Amniotic epithelial cell (primary cell): ENCODE measurements at regions not wholly inside any gene's neighbourhood (a gene's known extent, or its start where the extent isn't known, plus 50 kb on each side); places are given as distances from the start of the nearest gene placed in this dataset.

Source experiments
- DNase-seq: peaks from one replicate; pipeline ENCODE4 v3.0.0-alpha.2; 2010; ENCODE audit warnings: low read depth

DNA sequence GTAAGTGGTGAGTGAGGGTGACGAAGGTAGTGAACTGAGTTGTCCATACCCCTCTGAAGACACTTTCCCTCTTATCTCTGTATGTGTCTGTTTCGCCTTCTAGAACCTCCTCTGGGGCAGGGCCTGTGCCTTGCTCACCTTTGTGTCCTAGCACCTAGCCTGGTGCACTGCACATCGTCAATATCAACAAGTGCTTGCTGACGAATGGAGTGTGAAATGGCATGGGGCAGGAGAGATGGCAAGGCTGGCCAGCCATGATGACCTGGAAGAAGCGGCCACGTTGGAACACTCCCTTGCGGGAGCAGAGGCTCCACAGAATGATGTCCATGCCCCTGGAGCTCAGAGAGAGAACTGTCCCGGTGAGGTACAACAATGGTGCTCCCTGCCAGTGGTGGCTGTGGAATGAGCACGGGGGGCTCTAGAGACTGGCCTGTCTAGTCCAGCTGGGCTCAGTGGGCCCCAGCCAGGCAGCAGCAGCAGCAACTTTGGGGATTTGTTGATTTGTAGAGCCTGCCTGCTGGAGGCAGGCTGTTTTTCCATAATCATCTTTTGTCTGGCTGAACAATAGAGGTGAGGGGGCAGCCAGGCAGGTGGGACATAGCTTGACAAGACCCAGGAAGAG, 112.2 kb upstream of the PJA1 start:
- no peak for DNase-seq

DNA sequence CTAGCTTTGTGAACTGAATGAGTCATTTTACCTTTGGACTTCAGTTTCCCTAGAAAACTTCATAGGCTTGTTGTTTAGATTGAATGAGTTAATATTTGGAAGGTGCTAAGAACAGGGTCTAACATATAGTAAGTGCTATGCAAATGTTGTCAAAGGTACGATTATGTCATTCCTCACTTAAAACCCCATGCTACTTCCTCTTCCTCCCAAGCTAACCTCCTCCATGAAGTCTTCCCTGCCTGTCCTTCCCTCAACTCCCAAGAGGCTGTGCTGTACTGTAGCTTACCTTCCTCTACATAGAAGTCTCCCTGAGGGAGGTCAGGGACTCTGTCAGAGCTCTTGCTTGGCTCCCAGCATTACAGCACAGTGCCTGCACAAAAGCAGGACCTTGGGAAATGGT, 103.4 kb upstream of the PJA1 start:
- no peak for DNase-seq

DNA sequence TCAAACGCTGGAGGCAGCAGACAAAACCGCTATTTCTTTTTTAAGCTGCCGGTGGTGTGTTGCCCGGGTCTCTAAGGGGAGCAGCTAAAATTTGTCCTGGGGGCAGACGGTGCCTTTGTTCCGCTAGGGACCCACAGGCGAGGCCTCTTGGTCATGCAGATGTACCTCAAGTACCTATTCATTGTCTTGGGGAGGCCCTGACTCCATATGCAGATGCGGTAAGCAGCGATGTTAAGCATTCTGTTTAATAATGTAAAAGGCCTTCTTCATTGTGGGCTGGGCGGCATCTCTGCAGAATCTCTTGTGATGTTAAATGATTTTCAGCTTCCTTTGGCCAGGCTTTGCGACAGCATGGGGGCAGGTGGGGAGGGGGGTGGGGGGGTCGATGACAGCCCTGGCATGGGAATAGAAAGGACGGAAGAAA, 98.9 kb upstream of the PJA1 start:
- DNase-seq = no peak

DNA sequence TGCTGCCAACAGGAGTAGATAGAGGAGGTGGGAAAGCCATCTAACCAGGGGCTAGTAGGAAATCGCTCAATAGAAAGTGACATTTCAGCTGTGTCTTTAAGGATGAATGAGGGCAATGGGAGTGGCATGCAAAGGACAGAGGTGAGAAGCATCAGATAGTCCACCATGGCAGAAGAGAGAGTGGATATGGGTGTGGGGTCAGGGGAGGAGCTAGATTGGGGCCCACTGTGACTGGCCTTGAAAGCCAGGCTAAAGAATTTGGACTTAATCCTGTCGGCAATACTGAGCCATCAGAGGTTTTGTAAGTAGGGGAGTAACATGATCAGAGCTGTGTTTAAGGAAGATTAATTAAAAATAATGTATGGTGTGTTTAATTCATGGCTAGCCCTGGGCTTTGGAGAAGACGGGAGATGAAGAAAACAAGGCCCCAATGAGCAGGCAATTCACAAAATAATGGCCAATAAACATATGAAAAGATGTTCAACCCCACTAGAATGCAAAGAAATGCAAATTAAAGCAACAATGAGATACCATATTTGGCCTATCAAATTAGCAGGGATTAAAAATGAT, 98.1 kb upstream of the PJA1 start:
- DNase-seq = no peak

DNA sequence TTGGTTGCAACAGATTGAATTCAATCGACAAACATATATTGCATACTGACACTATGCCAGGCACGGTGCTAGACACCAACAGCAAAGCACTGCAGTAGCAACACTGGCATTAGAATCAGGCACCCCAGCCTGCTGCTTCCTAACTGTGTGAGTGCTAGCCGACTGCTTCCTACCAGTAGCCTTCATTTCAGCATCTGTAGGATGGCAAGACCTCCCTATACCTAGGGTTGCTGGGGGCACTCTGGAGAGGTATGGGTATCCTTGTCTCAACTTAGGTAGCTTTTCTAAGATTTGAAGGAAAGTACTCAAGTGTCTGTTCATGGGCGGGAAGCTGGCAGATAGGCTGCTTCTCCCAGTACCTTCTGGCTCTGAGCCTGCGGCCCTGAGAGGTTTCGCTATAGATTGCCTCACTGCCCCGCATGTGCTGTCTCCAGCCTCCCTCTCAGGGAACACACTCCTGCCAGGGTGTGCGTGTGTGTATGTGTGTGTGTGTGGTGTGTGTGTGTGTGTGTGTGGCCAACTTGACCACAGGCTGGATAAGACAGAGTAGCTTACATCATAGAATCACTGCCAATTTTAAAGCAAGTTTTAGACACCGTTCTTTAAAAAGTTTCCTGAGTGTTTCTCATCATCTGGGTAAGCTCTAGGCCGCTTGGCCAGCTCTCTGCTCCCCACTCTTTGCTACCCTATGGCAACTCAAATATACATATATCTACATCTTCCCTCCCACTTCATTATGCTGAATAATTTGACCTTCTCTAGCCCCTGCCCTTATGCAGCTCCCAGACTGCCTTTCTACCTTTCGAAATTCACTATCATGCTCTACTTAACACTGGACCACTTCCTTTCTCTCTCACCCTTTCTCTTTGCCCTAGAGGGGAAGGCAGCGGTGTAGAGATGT, 97.0 kb upstream of the PJA1 start:
- DNase-seq = peak; percentile 82

DNA sequence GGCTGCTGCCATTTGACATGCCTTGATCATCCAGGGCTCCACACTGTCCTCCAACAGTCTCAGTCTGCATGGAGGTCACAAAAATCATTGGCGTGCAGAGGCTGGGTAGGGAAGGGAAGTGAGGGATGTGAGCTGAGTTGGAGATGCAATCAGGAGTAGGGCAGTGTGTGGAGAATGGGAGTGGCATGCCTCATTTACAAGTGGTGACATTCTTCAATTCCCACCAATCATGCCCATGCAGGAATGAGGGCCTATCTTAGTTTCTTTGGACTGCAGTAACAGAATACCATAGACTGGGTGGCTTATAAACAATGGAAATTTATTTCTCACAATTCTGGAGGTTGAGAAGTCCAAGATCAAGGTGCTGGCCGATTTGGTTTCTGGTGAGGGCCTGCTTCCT, 94.9 kb upstream of the PJA1 start:
- no peak for DNase-seq

DNA sequence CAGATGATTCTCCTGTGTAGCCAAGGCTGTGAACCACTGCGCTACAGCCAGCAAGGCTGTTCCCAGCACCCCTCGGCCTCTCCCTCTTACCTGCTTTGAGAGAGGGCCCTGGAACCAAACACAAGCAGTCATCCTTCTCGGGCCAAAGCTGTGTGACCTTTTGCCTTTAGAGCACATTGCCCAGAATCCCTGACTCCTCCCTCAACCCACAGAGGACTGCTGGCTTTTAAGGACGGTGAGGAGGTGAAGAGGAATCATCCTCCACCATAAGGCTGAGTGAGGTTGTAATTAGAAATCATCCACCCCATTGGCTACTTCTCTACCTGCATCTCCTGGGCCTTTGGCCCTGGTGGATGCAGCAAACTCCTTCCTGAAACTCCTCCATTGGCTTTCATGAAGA, 93.6 kb upstream of the PJA1 start:
- DNase-seq = no peak

DNA sequence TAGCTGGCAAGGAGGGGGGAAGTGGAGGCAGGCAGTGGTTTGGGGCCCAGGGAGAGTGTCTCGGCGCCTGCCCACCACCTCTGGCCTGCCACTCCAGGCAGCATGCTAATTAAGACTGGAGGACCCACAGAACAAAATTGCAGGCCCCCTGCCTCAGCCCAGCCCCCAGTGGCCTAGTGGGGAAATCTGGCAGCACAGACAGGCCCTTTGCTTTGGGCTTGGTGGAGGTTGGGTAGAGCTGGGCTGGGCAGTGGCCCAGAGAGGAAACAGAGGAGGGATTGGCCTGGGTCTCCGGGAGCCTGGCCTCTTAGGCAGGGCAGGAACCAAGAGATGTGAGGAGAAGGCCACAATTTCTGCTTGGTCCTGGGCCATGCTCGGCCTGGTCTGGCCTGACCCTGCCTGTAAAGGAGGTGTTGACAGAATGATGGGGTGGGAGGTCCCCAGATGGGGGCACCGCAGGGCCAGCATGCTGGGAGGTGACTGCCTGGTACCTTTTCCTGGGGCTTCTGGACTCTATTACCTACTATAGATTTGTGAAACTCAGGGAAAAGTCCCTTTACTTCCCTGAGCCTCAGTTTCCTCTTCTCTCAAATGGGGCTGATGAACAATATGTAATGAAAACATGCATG, 92.4 kb upstream of the PJA1 start:
- no peak for DNase-seq

DNA sequence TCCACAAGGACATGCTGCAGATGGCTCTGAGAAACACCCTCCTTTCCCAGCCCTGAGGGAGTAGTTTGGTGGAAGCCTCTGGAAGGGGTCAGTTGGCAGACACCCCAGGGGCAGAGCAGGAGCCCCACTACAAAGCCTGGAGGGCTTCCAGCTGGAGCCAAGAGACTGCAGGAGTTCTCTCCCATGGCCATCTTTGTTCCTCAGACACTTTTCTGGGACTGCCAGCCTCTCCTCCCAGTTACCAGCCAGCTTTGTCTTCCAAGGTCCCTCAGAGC, 91.0 kb upstream of the PJA1 start:
- no peak for DNase-seq

DNA sequence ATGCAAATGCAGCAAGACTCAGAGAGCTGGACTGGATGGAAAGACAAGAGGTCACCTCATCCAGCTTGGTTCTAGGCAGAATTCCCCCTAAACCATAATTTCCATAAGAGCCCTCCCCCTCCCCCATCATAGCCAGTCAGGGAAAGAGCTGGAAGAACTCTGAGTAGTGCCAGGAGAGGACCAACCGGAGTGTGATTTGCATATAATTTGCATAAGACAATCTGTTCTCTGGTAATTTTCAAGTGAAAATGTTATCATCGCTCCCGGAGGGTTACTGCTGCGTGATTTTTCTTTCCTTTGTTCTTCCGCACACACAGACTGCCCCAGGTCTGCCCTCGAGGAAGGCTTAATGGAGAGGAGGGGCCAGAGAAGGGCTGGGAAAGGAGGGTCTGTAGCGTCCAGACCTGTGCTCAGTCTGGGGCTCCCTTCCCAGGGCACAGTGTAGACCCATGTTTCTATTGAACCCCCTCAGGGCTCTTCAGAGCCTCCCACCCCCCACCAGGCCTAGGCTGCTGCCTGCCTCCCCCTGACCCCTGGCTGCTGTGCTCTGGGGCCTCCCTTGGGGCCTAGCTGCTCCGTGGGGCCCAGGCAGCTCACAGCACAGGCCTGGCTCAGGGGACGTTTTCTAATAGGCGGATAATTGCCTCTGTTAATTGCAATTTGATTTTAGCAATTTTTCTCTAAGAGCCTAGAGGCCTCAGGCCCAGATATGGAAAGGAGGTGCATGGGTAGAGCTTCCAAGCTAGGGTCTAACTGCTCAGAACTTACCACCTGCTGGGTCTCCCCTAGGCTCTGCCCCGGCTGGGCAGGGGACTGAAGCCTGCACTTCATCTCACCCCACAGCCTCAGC, 90.4 kb upstream of the PJA1 start:
- DNase-seq = no peak

DNA sequence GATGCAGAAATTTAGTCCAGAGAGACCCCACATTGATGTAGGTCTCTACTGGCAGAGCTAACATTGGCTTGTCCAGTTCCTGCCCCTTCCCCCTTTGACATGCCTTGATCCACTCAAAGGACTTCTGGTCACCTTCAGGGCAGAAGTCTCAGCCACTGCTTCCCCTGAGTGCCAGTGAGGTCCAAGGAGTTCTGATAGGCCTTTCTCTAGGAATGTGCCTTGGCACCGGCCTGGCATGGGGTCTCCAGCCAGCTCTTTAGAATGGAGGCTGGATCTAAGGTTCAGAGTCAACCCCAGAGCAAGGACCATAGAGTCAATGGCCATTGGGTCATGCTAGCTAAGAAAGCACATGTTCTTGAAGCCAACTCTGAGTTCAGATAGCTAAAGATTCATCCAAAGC, 88.6 kb upstream of the PJA1 start:
- no peak for DNase-seq

DNA sequence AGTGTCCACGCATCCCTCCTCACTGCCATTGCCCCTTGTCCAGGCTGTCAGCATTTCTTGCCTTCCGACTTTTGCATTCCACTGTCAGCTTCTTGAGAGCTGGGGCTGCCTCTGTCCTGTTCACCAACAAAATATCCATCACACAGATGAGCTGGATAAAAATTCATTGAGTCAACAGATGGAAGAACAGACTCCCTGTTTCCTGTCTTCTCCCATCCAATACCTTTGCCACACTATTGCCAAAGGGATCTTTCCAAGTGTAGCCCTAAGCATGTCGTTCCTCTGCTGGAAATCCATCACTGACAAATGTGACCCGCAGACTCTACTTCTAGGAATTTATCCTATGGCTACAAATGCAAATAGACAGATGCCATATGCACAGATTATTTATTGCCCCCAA, 78.0 kb upstream of the PJA1 start:
- DNase-seq = no peak

DNA sequence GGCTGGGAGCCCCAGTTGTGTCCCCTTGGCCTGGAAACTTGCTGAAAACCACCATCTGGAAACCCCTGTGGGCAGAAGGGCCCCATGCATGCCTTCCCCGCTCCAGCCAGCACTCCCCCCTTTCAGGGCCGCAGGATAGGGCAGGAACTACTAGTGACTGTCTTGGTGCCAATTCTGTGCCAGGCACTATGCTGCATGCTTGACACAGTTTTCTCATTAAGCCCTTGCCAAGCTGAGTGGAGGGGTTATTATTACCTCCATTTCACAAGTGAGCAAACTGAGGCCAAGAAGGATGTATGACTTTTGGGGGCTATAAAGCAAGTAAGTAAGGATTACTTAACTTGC, 73.6 kb upstream of the PJA1 start:
- no peak for DNase-seq

DNA sequence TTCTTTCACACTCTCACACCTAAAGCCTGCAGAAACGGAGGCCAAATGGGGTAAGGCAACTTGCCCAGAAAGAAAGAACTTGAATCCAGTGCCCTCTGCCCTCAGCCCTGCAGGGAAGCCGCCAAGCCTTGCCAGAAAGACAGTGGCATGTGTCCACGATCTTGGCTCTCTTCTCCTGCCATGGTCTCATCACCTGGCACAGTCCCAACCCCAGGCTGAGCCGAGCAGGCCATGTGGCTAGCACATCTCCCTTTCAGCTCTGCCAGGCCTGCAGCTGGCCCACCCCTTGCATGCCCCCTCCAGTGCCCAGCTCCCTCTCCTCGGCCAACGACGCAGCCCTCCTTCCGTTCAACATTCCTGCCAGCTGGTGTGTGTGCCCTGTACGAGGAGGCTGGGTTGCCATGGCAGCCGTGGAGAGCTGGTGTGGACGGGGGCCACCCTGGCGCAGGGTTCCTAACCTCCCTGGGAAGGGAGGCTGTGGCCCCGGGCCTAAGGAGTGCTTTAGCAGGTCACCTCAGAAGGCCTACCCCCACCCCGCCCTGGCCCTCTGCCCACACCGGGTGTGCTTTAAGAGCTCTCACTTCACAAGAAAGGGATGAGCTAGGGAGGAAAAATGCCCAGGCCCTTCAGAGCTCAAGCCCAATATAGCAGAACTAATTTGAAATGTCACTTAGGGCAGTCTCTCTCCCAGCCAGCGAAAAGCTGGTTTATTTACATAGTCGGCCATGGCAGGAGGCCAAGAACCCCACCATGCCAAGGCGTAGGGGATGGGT, 73.0 kb upstream of the PJA1 start:
- DNase-seq = no peak

DNA sequence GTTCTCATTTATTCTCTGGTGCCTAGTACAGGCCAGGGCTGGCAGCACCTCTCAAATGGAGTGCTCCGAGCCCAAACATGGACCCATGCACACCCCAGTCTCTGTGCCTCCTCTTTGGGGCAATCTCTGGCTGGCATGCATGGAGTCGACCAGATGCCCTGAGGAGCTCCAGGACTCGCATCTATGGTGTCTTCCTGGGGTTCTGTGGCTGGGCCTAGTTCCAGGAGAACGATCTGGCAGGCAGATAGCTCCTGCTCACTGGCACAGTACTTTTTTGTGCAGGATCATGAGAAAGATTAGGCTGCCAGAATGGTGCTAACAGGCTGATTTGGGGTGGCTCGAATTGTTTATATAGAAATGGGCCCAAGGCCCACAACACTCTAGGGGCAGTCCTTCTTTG, 72.0 kb upstream of the PJA1 start:
- DNase-seq = no peak

DNA sequence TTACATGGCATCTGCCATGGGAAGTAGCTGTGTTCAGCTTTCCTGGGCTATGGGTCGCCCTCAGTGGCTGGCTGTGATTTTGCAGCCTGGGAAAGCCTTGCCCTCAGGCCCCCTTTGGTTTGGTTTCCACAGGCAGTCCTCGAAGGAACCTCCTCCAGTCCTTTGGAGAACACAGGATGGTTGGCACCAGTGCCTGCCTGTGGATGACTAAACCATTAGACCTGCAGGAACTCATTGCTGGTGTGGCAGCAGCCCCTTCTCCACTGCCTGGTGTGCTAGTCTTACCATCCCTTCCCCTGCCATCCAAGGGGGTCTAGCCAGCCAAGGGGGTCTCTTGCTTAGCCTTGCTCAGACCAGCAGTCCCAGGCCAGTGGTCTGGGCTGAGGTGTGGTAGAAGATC, 71.4 kb upstream of the PJA1 start:
- no peak for DNase-seq

DNA sequence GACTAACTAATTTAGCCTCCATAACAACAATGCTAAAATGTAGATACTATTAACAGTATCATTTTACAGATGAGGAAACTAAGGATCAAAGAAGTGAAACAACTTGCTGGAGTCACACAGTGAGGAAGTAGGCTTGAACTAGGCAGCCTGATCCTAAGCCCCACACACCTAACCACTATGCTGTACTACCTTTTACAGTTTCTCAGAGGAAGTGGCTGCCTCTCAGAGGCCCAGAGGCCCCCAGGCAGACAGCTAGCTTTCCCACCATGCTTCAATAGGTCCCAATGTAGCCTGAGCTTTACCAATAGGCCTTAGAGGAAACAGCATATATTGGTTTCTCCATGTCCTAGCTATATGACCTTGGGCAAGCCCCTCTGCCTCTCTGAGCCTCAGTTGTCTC, 69.4 kb upstream of the PJA1 start:
- no peak for DNase-seq

DNA sequence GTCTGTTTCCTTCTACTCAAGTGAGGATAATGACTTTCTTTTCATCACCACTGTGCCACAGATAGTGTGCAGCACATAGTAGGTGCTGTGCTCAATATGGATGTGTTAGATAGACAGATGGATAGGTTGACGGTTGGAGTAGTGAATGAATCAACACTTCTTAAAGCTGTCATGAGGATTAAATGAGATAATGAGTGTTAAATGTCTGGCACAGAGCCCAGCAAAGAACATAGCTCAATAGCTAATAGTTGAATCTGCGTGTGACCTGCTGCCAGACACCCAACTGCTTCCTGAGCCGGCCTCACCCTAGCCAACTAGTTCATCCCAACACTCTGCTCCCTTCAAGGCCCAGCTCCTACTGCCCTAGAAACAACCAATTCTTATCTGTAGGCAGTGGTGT, 67.7 kb upstream of the PJA1 start:
- DNase-seq = no peak

DNA sequence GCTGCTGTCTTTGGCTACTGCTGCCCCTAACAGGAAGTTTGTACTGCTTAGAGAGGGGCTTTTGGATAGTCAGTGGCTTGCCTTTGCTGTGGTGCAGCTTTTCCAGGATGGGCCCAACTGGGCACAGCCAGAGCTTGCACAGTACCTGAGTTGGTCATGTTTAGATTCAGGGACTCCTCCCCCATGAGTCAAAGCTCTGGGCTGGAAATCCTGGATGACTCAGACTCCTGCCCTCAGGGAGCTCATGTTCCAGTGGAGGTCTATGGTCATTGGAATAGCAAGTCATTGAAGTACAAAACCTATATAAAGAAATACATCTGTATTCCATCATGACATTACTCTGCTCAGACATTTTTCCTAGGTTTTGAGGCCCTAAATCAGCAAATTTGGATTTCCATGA, 66.7 kb upstream of the PJA1 start:
- no peak for DNase-seq

DNA sequence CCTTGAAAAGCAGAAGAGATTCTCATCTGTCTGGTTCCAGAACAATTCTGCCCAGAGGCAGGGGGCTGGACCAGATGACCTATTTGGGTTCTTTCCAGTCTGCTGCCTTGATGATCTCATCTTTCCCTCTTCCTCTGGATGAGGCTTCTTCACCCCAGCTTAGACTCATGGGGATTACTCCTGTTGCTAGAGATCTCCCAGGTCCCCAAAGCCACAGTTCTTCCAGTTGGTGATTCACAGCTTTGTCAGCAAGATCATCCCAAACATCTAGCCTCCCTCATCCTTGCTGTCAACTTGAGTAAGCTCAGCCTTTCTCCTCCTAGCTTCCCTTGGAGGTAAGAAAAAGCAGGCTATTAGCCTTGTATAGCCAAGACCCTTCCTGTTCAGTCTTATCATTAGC, 64.2 kb upstream of the PJA1 start:
- DNase-seq = peak; percentile 88

DNA sequence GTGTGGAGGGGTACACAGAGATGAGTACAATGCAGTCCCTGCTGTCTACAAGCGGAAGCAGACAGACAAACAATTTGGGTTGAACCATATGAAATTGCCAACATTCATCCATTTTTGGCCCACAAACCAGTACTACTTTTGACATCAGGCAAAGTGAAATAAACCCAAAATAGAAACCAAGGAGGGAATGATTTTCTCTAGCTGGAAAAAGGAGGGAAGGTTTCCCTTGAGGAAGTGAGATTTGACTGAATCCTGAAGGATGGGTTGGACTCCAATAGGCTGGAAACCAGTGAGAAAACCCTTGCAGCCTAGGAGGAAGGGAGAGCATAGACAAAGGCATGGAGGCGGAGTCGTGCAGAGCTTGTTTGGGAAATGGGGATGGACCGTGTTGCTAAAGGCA, 63.5 kb upstream of the PJA1 start:
- no peak for DNase-seq
